Iris pigment epithelial cell (primary cell): ENCODE measurements at regions not wholly inside any gene's neighbourhood (a gene's known extent, or its start where the extent isn't known, plus 50 kb on each side); places are given as distances from the start of the nearest gene placed in this dataset.
"Not testable (repeated sequence)": the region's sequence is repeated elsewhere in the genome, so short reads cannot be mapped to it uniquely, and the experiment has no call there.

ENCODE experiments used
- DNase-seq: peaks from one replicate; pipeline ENCODE4 v3.0.0-alpha.2; 2011; ENCODE audit warnings: low read depth

- no peak for DNase-seq
Measured at GRCh38 chr16:9343276-9343675, 251.8 kb downstream of the HAPSTR1 start.

GRCh38 chr16:9344508-9344907 lies 253.1 kb downstream of the HAPSTR1 start:
- DNase-seq: no peak

GRCh38 chr16:9345046-9345445 lies 253.6 kb downstream of the HAPSTR1 start:
- DNase-seq: no peak

GRCh38 chr16:9345880-9346279 lies 254.4 kb downstream of the HAPSTR1 start:
- DNase-seq: no peak

- no peak for DNase-seq
Measured at GRCh38 chr16:9348912-9349311, 257.5 kb downstream of the HAPSTR1 start.

GRCh38 chr16:9349373-9349960 lies 258.0 kb downstream of the HAPSTR1 start:
- not testable (repeated sequence) for DNase-seq

- not testable (repeated sequence) for DNase-seq
Measured at GRCh38 chr16:9350119-9350799, 258.8 kb downstream of the HAPSTR1 start.

GRCh38 chr16:9351440-9351839 lies 260.0 kb downstream of the HAPSTR1 start:
- no peak for DNase-seq

- no peak for DNase-seq
Measured at GRCh38 chr16:9351841-9352434, 260.5 kb downstream of the HAPSTR1 start.

GRCh38 chr16:9357829-9358228 lies 266.4 kb downstream of the HAPSTR1 start:
- DNase-seq: no peak

GRCh38 chr16:9360075-9360474 lies 268.6 kb downstream of the HAPSTR1 start:
- no peak for DNase-seq

GRCh38 chr16:9362050-9362449 lies 270.6 kb downstream of the HAPSTR1 start:
- DNase-seq: no peak

GRCh38 chr16:9362604-9363003 lies 271.2 kb downstream of the HAPSTR1 start:
- no peak for DNase-seq

GRCh38 chr16:9363520-9363919 lies 272.1 kb downstream of the HAPSTR1 start:
- DNase-seq: no peak

GRCh38 chr16:9364721-9365369 lies 273.4 kb downstream of the HAPSTR1 start:
- no peak for DNase-seq

GRCh38 chr16:9365370-9365728 lies 273.9 kb downstream of the HAPSTR1 start:
- DNase-seq: no peak

- no peak for DNase-seq
Measured at GRCh38 chr16:9366048-9366969, 274.9 kb downstream of the HAPSTR1 start.

- no peak for DNase-seq
Measured at GRCh38 chr16:9370061-9370491, 278.6 kb downstream of the HAPSTR1 start.

GRCh38 chr16:9371713-9372448 lies 280.4 kb downstream of the HAPSTR1 start:
- no peak for DNase-seq

- DNase-seq: no peak
Measured at GRCh38 chr16:9372934-9373890, 281.8 kb downstream of the HAPSTR1 start.
